Natural killer cell treated with Interleukin-12 subunit alpha and Interleukin-12 subunit beta and Interleukin-15 and Interleukin-18, amount 100 ng/mL, for 72 hours (primary cell): ENCODE measurements at regions not wholly inside any gene's neighbourhood (a gene's known extent, or its start where the extent isn't known, plus 50 kb on each side); places are given as distances from the start of the nearest gene placed in this dataset.
"Not testable (repeated sequence)": the region's sequence is repeated elsewhere in the genome, so short reads cannot be mapped to it uniquely, and the experiment has no call there.

Experiments used
- ATAC-seq, 2 donors: fragments of 150-1000 bp; cut with Tn5 transposase in 1 of 2; sonication (Bioruptor Pico), chemical (Tn5 transposase) in 1 of 2; 2 replicates each; pipeline ENCODE4 v1.10.0; 2021
- DNase-seq: peaks from one replicate; pipeline ENCODE4 v3.0.0; 2022; ENCODE audit warnings: low spot score
- H3K27ac Mint-ChIP-seq, 2 donors: 1 replicate in 1 of 2; 2 replicates in 1 of 2; pipeline ENCODE4 v1.8.0; 2022; ENCODE audit warnings: mixed read lengths in 2 of 2, mild to moderate bottlenecking in 1 of 2, moderate library complexity in 1 of 2
- H3K27me3 Mint-ChIP-seq, 2 donors: 1 replicate in 1 of 2; 2 replicates in 1 of 2; pipeline ENCODE4 v1.8.0; 2022; ENCODE audit warnings: mixed read lengths in 2 of 2
- H3K36me3 Mint-ChIP-seq: one replicate; pipeline ENCODE4 v1.8.0; 2022; ENCODE audit warnings: mixed read lengths
- H3K4me1 Mint-ChIP-seq, 2 donors: 1 replicate in 1 of 2; 2 replicates in 1 of 2; pipeline ENCODE4 v1.8.0; 2022; ENCODE audit warnings: low read depth in 2 of 2, mixed read lengths in 2 of 2, mild to moderate bottlenecking in 1 of 2
- H3K4me3 Mint-ChIP-seq: one replicate; pipeline ENCODE4 v1.8.0; 2022; ENCODE audit warnings: mixed read lengths
- H3K9me3 Mint-ChIP-seq: 2 replicates; pipeline ENCODE4 v1.8.0; 2022; ENCODE audit warnings: mixed read lengths

- not testable (repeated sequence) for ATAC-seq, H3K36me3 Mint-ChIP-seq, H3K27me3 Mint-ChIP-seq, H3K4me3 Mint-ChIP-seq, H3K27ac Mint-ChIP-seq, H3K4me1 Mint-ChIP-seq, DNase-seq
- peaks cover 22% of the 10 kb centered on the region for H3K9me3 Mint-ChIP-seq
Observed at GRCh38 chr2:155472018-155472417, 773.5 kb downstream of the KCNJ3 start.

GRCh38 chr2:155456222-155456621, 757.7 kb downstream of the KCNJ3 start:
- H3K36me3 Mint-ChIP-seq = no peaks in the 10 kb centered on the region
- no peak overlapping the region for H3K27ac Mint-ChIP-seq

GRCh38 chr2:155442755-155443372, 744.4 kb downstream of the KCNJ3 start:
- Mint-ChIP-seq H3K27me3 (no peaks in the 10 kb centered on the region), H3K4me1 (no peaks in the 10 kb centered on the region), H3K36me3 (no peaks in the 10 kb centered on the region), H3K9me3 (no peaks in the 10 kb centered on the region), H3K4me3 (no peak overlapping the region), H3K27ac (no peak overlapping the region)
- DNase-seq = no peak
- no peak for ATAC-seq

More at GRCh38 chr2:155456222-155456621, 757.7 kb downstream of the KCNJ3 start:
- DNase-seq (no peak), ATAC-seq (no peak)
- Mint-ChIP-seq H3K4me1 (no peaks in the 10 kb centered on the region), H3K9me3 (peaks cover 7% of the 10 kb centered on the region), H3K27me3 (no peaks in the 10 kb centered on the region), H3K4me3 (no peak overlapping the region)

- Mint-ChIP-seq H3K4me3 (no peak overlapping the region), H3K27me3 (no peaks in the 10 kb centered on the region), H3K9me3 (peaks cover 3% of the 10 kb centered on the region), H3K36me3 (no peaks in the 10 kb centered on the region), H3K27ac (no peak overlapping the region), H3K4me1 (no peaks in the 10 kb centered on the region)
- DNase-seq (no peak), ATAC-seq (no peak)
Observed at GRCh38 chr2:155442088-155442487, 743.6 kb downstream of the KCNJ3 start.

- Mint-ChIP-seq H3K4me1 (no peaks in the 10 kb centered on the region), H3K27ac (no peak overlapping the region), H3K36me3 (peaks cover 16% of the 10 kb centered on the region), H3K27me3 (no peaks in the 10 kb centered on the region), H3K9me3 (peaks cover 18% of the 10 kb centered on the region), H3K4me3 (no peak overlapping the region)
- no peak for ATAC-seq
- no peak for DNase-seq
Observed at GRCh38 chr2:155431004-155431507, 732.6 kb downstream of the KCNJ3 start.

DNA sequence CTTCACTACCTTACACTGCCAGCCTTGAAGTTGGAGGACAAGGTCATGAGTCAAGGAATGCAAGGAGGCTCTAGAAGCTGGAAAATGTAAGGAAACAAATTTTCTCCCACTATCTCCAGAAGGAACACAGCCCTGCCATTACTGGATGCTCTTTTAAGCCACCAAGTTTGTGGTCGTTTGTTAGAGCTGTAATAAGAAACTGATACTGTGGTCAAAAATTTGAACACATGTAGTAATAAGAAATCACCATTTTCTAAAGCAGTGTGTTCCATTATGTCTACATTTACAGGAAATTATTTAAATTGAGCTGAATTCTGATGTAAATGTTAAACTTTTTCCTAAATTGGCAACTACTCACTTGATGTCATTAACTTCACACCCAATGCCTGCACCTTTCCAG, 729.0 kb downstream of the KCNJ3 start:
- H3K27ac Mint-ChIP-seq = no peak overlapping the region
- DNase-seq (no peak), ATAC-seq (no peak)
- H3K4me1 Mint-ChIP-seq = no peaks in the 10 kb centered on the region
- peaks cover 14% of the 10 kb centered on the region for H3K9me3 Mint-ChIP-seq
- peaks cover 12% of the 10 kb centered on the region for H3K36me3 Mint-ChIP-seq
- no peak overlapping the region for H3K4me3 Mint-ChIP-seq
- no peaks in the 10 kb centered on the region for H3K27me3 Mint-ChIP-seq

GRCh38 chr2:155424518-155424917, 726.0 kb downstream of the KCNJ3 start:
- Mint-ChIP-seq H3K36me3 (peaks cover 12% of the 10 kb centered on the region), H3K27ac (no peak overlapping the region), H3K27me3 (no peaks in the 10 kb centered on the region), H3K4me1 (no peaks in the 10 kb centered on the region), H3K4me3 (no peak overlapping the region), H3K9me3 (peaks cover 13% of the 10 kb centered on the region)
- ATAC-seq (no peak), DNase-seq (no peak)

- ATAC-seq (no peak), DNase-seq (no peak)
- Mint-ChIP-seq H3K36me3 (no peaks in the 10 kb centered on the region), H3K27me3 (no peaks in the 10 kb centered on the region), H3K4me3 (no peak overlapping the region), H3K4me1 (no peaks in the 10 kb centered on the region), H3K9me3 (peaks cover 3% of the 10 kb centered on the region), H3K27ac (no peak overlapping the region)
Observed at GRCh38 chr2:155418753-155419152, 720.3 kb downstream of the KCNJ3 start.

DNA sequence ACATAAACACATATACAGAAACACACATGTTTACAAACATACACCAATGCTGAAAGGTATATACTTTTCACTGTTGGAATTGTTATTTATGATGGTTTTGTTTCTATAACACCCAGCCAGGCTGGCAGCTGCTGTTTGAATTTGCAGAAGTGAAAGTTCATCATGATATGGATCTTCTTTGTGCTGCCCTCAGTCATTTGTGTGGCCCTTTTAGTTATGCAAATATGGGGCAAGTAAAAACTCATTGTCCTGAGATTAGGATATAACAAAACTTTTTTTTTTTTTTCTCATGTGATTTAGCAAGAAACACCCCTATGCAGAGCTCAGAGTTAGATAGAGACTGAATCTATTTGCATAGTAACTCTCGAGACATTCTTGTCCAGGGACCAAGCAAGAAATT, 714.1 kb downstream of the KCNJ3 start:
- Mint-ChIP-seq H3K4me1 (no peaks in the 10 kb centered on the region), H3K27me3 (no peaks in the 10 kb centered on the region), H3K9me3 (peaks cover 5% of the 10 kb centered on the region), H3K27ac (no peak overlapping the region), H3K36me3 (no peaks in the 10 kb centered on the region), H3K4me3 (no peak overlapping the region)
- ATAC-seq (no peak), DNase-seq (no peak)

- H3K36me3 Mint-ChIP-seq = peaks cover 19% of the 10 kb centered on the region
- no peak for ATAC-seq
- H3K27ac Mint-ChIP-seq = no peak overlapping the region
- peaks cover 14% of the 10 kb centered on the region for H3K9me3 Mint-ChIP-seq
- DNase-seq = no peak
- no peaks in the 10 kb centered on the region for H3K4me1 Mint-ChIP-seq
- no peak overlapping the region for H3K4me3 Mint-ChIP-seq
- no peaks in the 10 kb centered on the region for H3K27me3 Mint-ChIP-seq
Observed at GRCh38 chr2:155404433-155405002, 706.0 kb downstream of the KCNJ3 start.

- no peak overlapping the region for H3K27ac Mint-ChIP-seq
- H3K9me3 Mint-ChIP-seq = no peaks in the 10 kb centered on the region
- DNase-seq (no peak), ATAC-seq (no peak)
- H3K36me3 Mint-ChIP-seq = no peaks in the 10 kb centered on the region
- no peaks in the 10 kb centered on the region for H3K27me3 Mint-ChIP-seq
- no peaks in the 10 kb centered on the region for H3K4me1 Mint-ChIP-seq
- no peak overlapping the region for H3K4me3 Mint-ChIP-seq
Observed at GRCh38 chr2:155393406-155393805, 694.9 kb downstream of the KCNJ3 start.

DNA sequence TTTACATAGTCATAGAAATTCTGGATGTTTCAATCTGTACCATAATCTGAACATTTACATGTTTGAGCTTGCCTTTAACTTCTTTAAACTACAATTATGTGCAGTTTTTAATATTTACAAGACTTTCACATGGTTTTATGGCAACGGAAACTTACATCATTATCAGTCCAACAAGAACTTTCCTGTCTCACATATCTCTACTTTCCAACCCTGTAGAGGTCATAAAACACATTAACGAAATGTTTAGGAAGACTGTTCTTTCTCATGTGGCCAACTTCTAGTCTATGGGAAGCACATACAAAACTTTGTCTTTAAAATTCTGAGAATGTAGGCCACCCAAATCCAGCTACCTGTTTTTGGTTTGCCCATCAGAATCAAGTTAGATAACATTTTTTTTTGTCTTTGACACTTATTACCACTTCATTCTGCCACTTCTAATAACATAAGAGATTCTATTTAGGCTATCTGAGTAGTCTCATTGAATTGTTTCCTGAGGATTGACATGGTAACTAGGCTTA, 693.2 kb downstream of the KCNJ3 start:
- no peaks in the 10 kb centered on the region for H3K36me3 Mint-ChIP-seq
- H3K27ac Mint-ChIP-seq = no peak overlapping the region
- H3K27me3 Mint-ChIP-seq = no peaks in the 10 kb centered on the region
- no peaks in the 10 kb centered on the region for H3K4me1 Mint-ChIP-seq
- no peak overlapping the region for H3K4me3 Mint-ChIP-seq
- H3K9me3 Mint-ChIP-seq = peaks cover 4% of the 10 kb centered on the region
- no peak for DNase-seq
- no peak for ATAC-seq

GRCh38 chr2:155389224-155389623, 690.7 kb downstream of the KCNJ3 start:
- H3K27me3 Mint-ChIP-seq = no peaks in the 10 kb centered on the region
- no peaks in the 10 kb centered on the region for H3K36me3 Mint-ChIP-seq
- DNase-seq = no peak
- no peak for ATAC-seq
- H3K9me3 Mint-ChIP-seq = peaks cover 4% of the 10 kb centered on the region
- H3K27ac Mint-ChIP-seq = no peak overlapping the region
- no peak overlapping the region for H3K4me3 Mint-ChIP-seq
- no peaks in the 10 kb centered on the region for H3K4me1 Mint-ChIP-seq

DNA sequence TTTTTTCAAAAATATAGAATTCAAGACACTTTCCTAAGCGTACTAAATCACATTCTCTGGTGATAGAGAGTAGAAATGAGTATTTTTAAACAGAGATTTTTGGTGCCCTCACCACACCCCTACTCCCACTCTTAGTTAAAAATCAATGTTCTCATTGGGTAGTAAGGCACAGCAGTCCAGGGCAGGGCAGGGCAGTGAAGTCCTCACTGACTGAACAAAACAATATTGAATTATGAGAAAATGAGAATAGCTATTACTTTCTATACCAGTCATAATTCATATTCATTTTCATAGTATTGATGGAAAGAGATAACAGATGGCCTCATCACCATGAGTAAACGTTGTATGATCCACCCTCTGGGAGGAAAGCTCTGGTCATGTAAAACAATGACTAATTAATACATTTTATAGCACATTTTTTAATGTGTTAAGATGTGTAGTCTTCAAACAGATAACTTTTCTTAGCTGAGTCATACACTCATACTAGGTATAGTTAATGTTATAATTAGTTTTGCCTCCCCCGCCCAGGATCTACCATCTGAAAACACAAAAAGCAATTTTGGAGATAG, 686.1 kb downstream of the KCNJ3 start:
- Mint-ChIP-seq H3K4me1 (no peaks in the 10 kb centered on the region), H3K27ac (no peak overlapping the region), H3K4me3 (no peak overlapping the region), H3K36me3 (no peaks in the 10 kb centered on the region), H3K9me3 (peaks cover 4% of the 10 kb centered on the region), H3K27me3 (no peaks in the 10 kb centered on the region)
- no peak for DNase-seq
- ATAC-seq = no peak
